NCI-H2227 (cell line): ENCODE measurements at regions not wholly inside any gene's neighbourhood (a gene's known extent, or its start where the extent isn't known, plus 50 kb on each side); places are given as distances from the start of the nearest gene placed in this dataset.

Experiments used
- DNase-seq: peaks from one replicate; lab custom pipeline; 2025; ENCODE audit not compliant: unreplicated experiment; lab: John Stamatoyannopoulos, UW

GRCh38 chr18:21996351-21996826, 173.0 kb upstream of the GATA6 start:
- no peak for DNase-seq

GRCh38 chr18:21997207-21998143, 171.9 kb upstream of the GATA6 start:
- DNase-seq: peak; percentile 4

- no peak for DNase-seq
These were observed 170.9 kb upstream of the GATA6 start for GRCh38 chr18:21998486-21998885.

GRCh38 chr18:22001912-22002487, 167.4 kb upstream of the GATA6 start:
- DNase-seq: no peak

GRCh38 chr18:22005191-22005841, 164.1 kb upstream of the GATA6 start:
- DNase-seq: no peak

- no peak for DNase-seq
These were observed 162.9 kb upstream of the GATA6 start for GRCh38 chr18:22006458-22006857.

- DNase-seq: no peak
These were observed 160.1 kb upstream of the GATA6 start for GRCh38 chr18:22009242-22009641.

- DNase-seq: no peak
These were observed 155.4 kb upstream of the GATA6 start for GRCh38 chr18:22013993-22014392.

- no peak for DNase-seq
These were observed 154.2 kb upstream of the GATA6 start for GRCh38 chr18:22015156-22015555.

GRCh38 chr18:22018366-22018765, 151.0 kb upstream of the GATA6 start:
- no peak for DNase-seq

GRCh38 chr18:22019193-22019592, 150.2 kb upstream of the GATA6 start:
- no peak for DNase-seq

GRCh38 chr18:22020127-22020866, 149.1 kb upstream of the GATA6 start:
- DNase-seq: no peak

- DNase-seq: no peak
These were observed 148.5 kb upstream of the GATA6 start for GRCh38 chr18:22020867-22021370.

GRCh38 chr18:22021701-22022100, 147.7 kb upstream of the GATA6 start:
- no peak for DNase-seq

- no peak for DNase-seq
These were observed 144.5 kb upstream of the GATA6 start for GRCh38 chr18:22024924-22025323.

- no peak for DNase-seq
These were observed 143.0 kb upstream of the GATA6 start for GRCh38 chr18:22026362-22026761.

- DNase-seq: no peak
These were observed 142.5 kb upstream of the GATA6 start for GRCh38 chr18:22026889-22027288.

GRCh38 chr18:22031611-22032010, 137.8 kb upstream of the GATA6 start:
- DNase-seq: no peak

GRCh38 chr18:22032392-22032961, 136.9 kb upstream of the GATA6 start:
- DNase-seq: no peak

- no peak for DNase-seq
These were observed 136.3 kb upstream of the GATA6 start for GRCh38 chr18:22033085-22033484.

GRCh38 chr18:22034276-22034675, 135.1 kb upstream of the GATA6 start:
- DNase-seq: no peak
